Lung (tissue), 11 donors: ENCODE measurements at regions not wholly inside any gene's neighbourhood (a gene's known extent, or its start where the extent isn't known, plus 50 kb on each side); places are given as distances from the start of the nearest gene placed in this dataset.

Experiments used
- ATAC-seq: fragments of 200-7000 bp; cut with Tn5 transposase; one replicate; pipeline ENCODE4 v1.9.1; 2020; ENCODE audit warnings: moderate number of reproducible peaks; ENCODE audit not compliant: insufficient read depth, low FRiP score
- DNase-seq, 3 donors: peaks; one replicate each; pipeline ENCODE4 v3.0.0-alpha.2; 2013 to 2017
- H3K27ac ChIP-seq, 2 donors: one replicate each; pipeline ENCODE4 v1.5.1; 2013; ENCODE audit warnings: mild to moderate bottlenecking in 2 of 2, moderate library complexity in 2 of 2, control low read depth in 1 of 2, inconsistent platforms in 1 of 2, low read depth in 1 of 2, low read length in 1 of 2
- H3K27me3 ChIP-seq, 3 donors: one replicate each; pipeline ENCODE4 v1.5.1; 2013; ENCODE audit warnings: low read length in 2 of 3; ENCODE audit not compliant: control insufficient read depth in 3 of 3, insufficient read depth in 3 of 3
- H3K36me3 ChIP-seq, 4 donors: one replicate each; pipeline ENCODE4 v1.5.1; 2013; ENCODE audit warnings: low read length in 4 of 4, mild to moderate bottlenecking in 1 of 4, moderate library complexity in 1 of 4; ENCODE audit not compliant: control insufficient read depth in 4 of 4, insufficient read depth in 4 of 4
- H3K4me1 ChIP-seq, 5 donors: one replicate each; pipeline ENCODE4 v1.5.1; 2013; ENCODE audit warnings: low read length in 5 of 5, mild to moderate bottlenecking in 2 of 5, moderate library complexity in 1 of 5; ENCODE audit not compliant: control insufficient read depth in 5 of 5, insufficient read depth in 5 of 5
- H3K4me3 ChIP-seq: one replicate; pipeline ENCODE4 v1.5.1; 2013; ENCODE audit warnings: mild to moderate bottlenecking, control low read depth, moderate library complexity
- H3K9ac ChIP-seq, 2 donors: one replicate each; pipeline ENCODE4 v1.5.1; 2013; ENCODE audit warnings: low read length in 2 of 2, control low read depth in 1 of 2; ENCODE audit not compliant: insufficient read depth in 1 of 2
- H3K9me3 ChIP-seq, 4 donors: one replicate each; pipeline ENCODE4 v1.5.1; 2013; ENCODE audit warnings: low read length in 3 of 4, mild to moderate bottlenecking in 1 of 4, moderate library complexity in 1 of 4; ENCODE audit not compliant: control insufficient read depth in 4 of 4, insufficient read depth in 3 of 4
- WGBS, 2 donors: extraction: QIAGEN DNeasy Blood & Tissue Kit; methylation state at CpG; one replicate each; pipeline ENCODE4 v1.1.7; 2013; 5-methylcytosine and 5-hydroxymethylcytosine counted together
- TF ChIP-seq, protein P1 (sequence below): IDR thresholded peaks from 2 replicates; pipeline ENCODE4 v1.5.1; 2012; ENCODE audit warnings: mild to moderate bottlenecking; ENCODE audit errors: control extremely low read depth, extremely low read depth
- donor health status: control.
- donor health status: control.
- donor health status: Bipolar disorder and iron deficiency.
- donor health status: healthy.
- donor health status: DM: yes; HTN: yes; CAD: no.

- DNase-seq = no peak
- ATAC-seq = no peak
- Histone ChIP-seq H3K27me3 (no peaks in the 10 kb centered on the region), H3K36me3 (no peaks in the 10 kb centered on the region), H3K27ac (no peak overlapping the region), H3K4me3 (no peak overlapping the region), H3K4me1 (peaks cover 0 to 1% (median 0%) of the 10 kb centered on the region in 5 donors), H3K9me3 (peaks cover 0 to 2% (median 0%) of the 10 kb centered on the region in 4 donors), H3K9ac (no peak overlapping the region)
- TF ChIP-seq, protein P1, sequence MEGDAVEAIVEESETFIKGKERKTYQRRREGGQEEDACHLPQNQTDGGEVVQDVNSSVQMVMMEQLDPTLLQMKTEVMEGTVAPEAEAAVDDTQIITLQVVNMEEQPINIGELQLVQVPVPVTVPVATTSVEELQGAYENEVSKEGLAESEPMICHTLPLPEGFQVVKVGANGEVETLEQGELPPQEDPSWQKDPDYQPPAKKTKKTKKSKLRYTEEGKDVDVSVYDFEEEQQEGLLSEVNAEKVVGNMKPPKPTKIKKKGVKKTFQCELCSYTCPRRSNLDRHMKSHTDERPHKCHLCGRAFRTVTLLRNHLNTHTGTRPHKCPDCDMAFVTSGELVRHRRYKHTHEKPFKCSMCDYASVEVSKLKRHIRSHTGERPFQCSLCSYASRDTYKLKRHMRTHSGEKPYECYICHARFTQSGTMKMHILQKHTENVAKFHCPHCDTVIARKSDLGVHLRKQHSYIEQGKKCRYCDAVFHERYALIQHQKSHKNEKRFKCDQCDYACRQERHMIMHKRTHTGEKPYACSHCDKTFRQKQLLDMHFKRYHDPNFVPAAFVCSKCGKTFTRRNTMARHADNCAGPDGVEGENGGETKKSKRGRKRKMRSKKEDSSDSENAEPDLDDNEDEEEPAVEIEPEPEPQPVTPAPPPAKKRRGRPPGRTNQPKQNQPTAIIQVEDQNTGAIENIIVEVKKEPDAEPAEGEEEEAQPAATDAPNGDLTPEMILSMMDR = no peak
These were observed 210.0 kb downstream of the HINT1 start for GRCh38 chr5:130955041-130955440.

GRCh38 chr5:130954336-130954735 lies 210.7 kb downstream of the HINT1 start:
- no peaks in the 10 kb centered on the region for H3K27me3 ChIP-seq
- H3K4me3 ChIP-seq = no peak overlapping the region
- H3K27ac ChIP-seq = no peak overlapping the region
- ATAC-seq (no peak), DNase-seq (no peak)
- H3K9me3 ChIP-seq = peaks cover 0 to 2% (median 0%) of the 10 kb centered on the region in 4 donors
- no peak overlapping the region for H3K9ac ChIP-seq
- TF ChIP-seq, protein P1 = no peak
- no peaks in the 10 kb centered on the region for H3K36me3 ChIP-seq
- H3K4me1 ChIP-seq = peaks cover 0 to 1% (median 0%) of the 10 kb centered on the region in 5 donors
- 60 to 86% methylated on average over 1 of the region's 1 CpG for WGBS, 2 donors

DNA sequence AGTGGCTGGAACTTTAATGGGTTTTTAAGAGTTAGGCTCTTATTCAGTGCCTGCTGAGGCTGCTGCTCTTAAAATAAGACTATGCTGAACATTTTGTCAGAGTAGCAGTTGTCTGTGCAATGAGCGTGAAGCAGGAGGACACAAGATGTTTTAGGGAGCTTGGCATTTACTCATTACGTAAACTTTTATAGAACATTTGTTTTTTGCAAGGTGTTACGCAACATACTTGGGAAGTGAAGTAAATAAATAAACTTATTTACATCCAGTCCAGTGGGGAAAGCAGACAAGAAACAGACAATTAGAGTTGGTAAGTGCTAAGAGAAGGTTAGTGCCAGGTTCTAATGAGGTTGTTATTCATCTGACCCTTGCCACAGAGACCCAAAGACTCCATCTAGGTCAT lies 226.0 kb downstream of the HINT1 start:
- Histone ChIP-seq H3K4me1 (peaks cover 0 to 4% (median 0%) of the 10 kb centered on the region in 5 donors), H3K9me3 (no peaks in the 10 kb centered on the region), H3K27me3 (no peaks in the 10 kb centered on the region), H3K9ac (no peak overlapping the region), H3K27ac (no peak overlapping the region), H3K4me3 (no peak overlapping the region), H3K36me3 (no peaks in the 10 kb centered on the region)
- WGBS, 2 donors = 82 to 91% methylated on average over 3 of the region's 3 CpGs
- no peak for ATAC-seq
- TF ChIP-seq, protein P1 = no peak
- DNase-seq = no peak

- H3K9ac ChIP-seq = no peak overlapping the region
- no peak overlapping the region for H3K27ac ChIP-seq
- no peaks in the 10 kb centered on the region for H3K27me3 ChIP-seq
- peaks cover 0 to 4% (median 0%) of the 10 kb centered on the region in 4 donors for H3K9me3 ChIP-seq
- no peaks in the 10 kb centered on the region for H3K36me3 ChIP-seq
- no peak for ATAC-seq
- WGBS, 2 donors = 85 to 87% methylated on average over 2 of the region's 2 CpGs
- H3K4me1 ChIP-seq = peaks cover 0 to 4% (median 0%) of the 10 kb centered on the region in 5 donors
- TF ChIP-seq, protein P1 = no peak
- H3K4me3 ChIP-seq = no peak overlapping the region
- DNase-seq = no peak
These were observed 228.0 kb downstream of the HINT1 start for GRCh38 chr5:130937046-130937445.
